ENCODE measurements at regions not wholly inside any gene's neighbourhood (a gene's known extent, or its start where the extent isn't known, plus 50 kb on each side); places are given as distances from the start of the nearest gene placed in this dataset.

- no peak for TF ChIP-seq SIN3A (IDR thresholded peaks at IDR 0.05; ENCODE audit: borderline replicate concordance, insufficient read depth, low read length)
- no peak for TF ChIP-seq FOXP2 (optimal IDR thresholded peaks at IDR 0.05; ENCODE audit: borderline replicate concordance, extremely low read depth, extremely low read length, insufficient read depth)
- TF ChIP-seq TAF1 (IDR thresholded peaks at IDR 0.05; ENCODE audit: borderline replicate concordance, insufficient read depth, low read length), result no peak
- TF ChIP-seq POLR2AphosphoS5 (IDR thresholded peaks at IDR 0.05; ENCODE audit: low read depth, low read length), result no peak
- TF ChIP-seq REST (IDR thresholded peaks at IDR 0.05; ENCODE audit: insufficient read depth in 1 of 2, low read depth in 2 of 2, low read length in 2 of 2), result no peak
These were observed 846.0 kb upstream of the LRFN5 start for GRCh38 chr14:40760704-40761103.

GRCh38 chr14:40758076-40758475, 848.6 kb upstream of the LRFN5 start:
- no peak for TF ChIP-seq TAF1 (IDR thresholded peaks at IDR 0.05; ENCODE audit: borderline replicate concordance, insufficient read depth, low read length)
- TF ChIP-seq POLR2AphosphoS5 (IDR thresholded peaks at IDR 0.05; ENCODE audit: low read depth, low read length), result no peak
- no peak for TF ChIP-seq FOXP2 (optimal IDR thresholded peaks at IDR 0.05; ENCODE audit: borderline replicate concordance, extremely low read depth, extremely low read length, insufficient read depth)
- TF ChIP-seq SIN3A (IDR thresholded peaks at IDR 0.05; ENCODE audit: borderline replicate concordance, insufficient read depth, low read length), result no peak

- TF ChIP-seq POLR2AphosphoS5 (IDR thresholded peaks at IDR 0.05; ENCODE audit: low read depth, low read length) (no peak), REST (IDR thresholded peaks at IDR 0.05; ENCODE audit: insufficient read depth in 1 of 2, low read depth in 2 of 2, low read length in 2 of 2) (no peak), SIN3A (IDR thresholded peaks at IDR 0.05; ENCODE audit: borderline replicate concordance, insufficient read depth, low read length) (no peak), TAF1 (IDR thresholded peaks at IDR 0.05; ENCODE audit: borderline replicate concordance, insufficient read depth, low read length) (no peak), FOXP2 (optimal IDR thresholded peaks at IDR 0.05; ENCODE audit: borderline replicate concordance, extremely low read depth, extremely low read length, insufficient read depth) (no peak)
These were observed 849.2 kb upstream of the LRFN5 start for GRCh38 chr14:40757376-40757950.

GRCh38 chr14:40733206-40733605, 873.5 kb upstream of the LRFN5 start:
- TF ChIP-seq REST (IDR thresholded peaks at IDR 0.05; ENCODE audit: insufficient read depth in 1 of 2, low read depth in 2 of 2, low read length in 2 of 2) (no peak), SIN3A (IDR thresholded peaks at IDR 0.05; ENCODE audit: borderline replicate concordance, insufficient read depth, low read length) (no peak), TAF1 (IDR thresholded peaks at IDR 0.05; ENCODE audit: borderline replicate concordance, insufficient read depth, low read length) (no peak), FOXP2 (optimal IDR thresholded peaks at IDR 0.05; ENCODE audit: borderline replicate concordance, extremely low read depth, extremely low read length, insufficient read depth) (no peak)

GRCh38 chr14:40727107-40727506, 879.6 kb upstream of the LRFN5 start:
- TF ChIP-seq POLR2AphosphoS5 (IDR thresholded peaks at IDR 0.05; ENCODE audit: low read depth, low read length) (no peak), REST (IDR thresholded peaks at IDR 0.05; ENCODE audit: insufficient read depth in 1 of 2, low read depth in 2 of 2, low read length in 2 of 2) (no peak), FOXP2 (optimal IDR thresholded peaks at IDR 0.05; ENCODE audit: borderline replicate concordance, extremely low read depth, extremely low read length, insufficient read depth) (no peak), SIN3A (IDR thresholded peaks at IDR 0.05; ENCODE audit: borderline replicate concordance, insufficient read depth, low read length) (no peak), TAF1 (IDR thresholded peaks at IDR 0.05; ENCODE audit: borderline replicate concordance, insufficient read depth, low read length) (no peak)

Measured in PFSK-1 (cell line).